ENCODE measurements at regions not wholly inside any gene's neighbourhood (a gene's known extent, or its start where the extent isn't known, plus 50 kb on each side); places are given as distances from the start of the nearest gene placed in this dataset.

- no peak for DNase-seq
Observed at GRCh38 chr19:31955061-31955460, 390.3 kb upstream of the ZNF507 start.

DNA sequence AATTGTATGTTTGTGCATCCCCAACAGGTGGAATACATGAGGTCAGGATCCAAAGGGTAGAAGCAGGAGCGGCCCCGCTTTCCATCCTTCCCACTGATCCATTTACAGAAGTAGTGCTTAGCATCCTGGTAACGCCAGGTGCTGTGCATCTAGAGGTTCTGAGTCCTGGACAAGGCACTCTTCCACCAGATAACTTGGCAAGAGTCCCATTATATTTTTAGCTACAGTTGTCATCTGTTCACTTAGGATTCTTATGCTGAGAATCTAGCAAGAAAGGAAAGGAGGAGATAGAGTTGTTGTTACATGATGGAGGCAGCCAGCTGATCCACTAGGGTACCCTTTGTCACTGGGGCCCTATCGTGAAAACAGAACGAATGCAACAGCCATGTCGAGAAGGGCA is 389.5 kb upstream of the ZNF507 start:
- DNase-seq, result no peak

DNA sequence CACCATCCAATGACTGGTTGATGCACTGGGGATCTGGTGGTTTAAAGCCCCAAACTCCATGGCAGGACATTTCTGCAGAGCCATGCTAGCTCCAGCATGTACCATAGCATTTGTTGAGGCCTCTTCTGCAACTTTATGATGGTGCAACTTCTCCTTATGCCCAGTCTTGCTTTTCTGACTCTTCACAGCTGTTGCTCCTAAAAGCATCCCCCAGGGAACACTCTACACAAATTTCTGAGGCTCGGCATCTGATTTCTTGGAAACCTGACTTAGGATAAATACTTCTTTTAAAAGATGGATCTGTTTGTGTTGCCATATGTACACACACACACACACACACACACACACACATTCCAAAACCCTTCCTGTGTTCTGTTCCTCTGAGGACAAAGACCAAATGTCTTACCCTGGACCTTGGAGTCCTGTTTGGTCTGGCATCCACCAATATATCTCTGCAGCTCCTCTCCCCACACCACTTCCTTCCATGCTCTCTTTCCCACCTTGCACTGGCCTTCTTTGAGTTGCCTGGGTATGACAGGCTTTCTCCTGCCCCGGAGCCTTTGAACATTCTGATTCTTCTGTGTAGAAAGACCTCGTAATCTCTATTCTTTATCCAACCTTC is 388.5 kb upstream of the ZNF507 start:
- DNase-seq, result no peak

DNA sequence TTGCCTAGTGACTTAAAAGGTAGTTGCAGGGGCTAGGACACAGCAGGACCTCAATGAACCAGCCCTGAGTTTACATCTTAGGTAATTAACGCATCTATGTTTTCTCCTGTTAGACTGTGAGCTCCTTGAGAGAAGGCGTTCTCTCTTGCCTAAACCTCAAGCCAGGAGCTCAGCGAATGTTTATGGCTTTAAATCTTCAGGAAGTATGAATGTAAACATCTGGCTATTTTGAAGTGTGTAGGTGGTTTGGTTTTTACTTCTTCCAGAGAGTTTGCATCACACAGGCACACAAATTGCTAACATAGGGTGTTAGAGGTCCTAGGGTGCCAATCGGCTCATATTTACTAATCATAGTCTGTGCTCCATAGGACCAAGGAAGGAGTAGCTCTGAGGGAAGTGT is 387.7 kb upstream of the ZNF507 start:
- DNase-seq, result no peak

DNA sequence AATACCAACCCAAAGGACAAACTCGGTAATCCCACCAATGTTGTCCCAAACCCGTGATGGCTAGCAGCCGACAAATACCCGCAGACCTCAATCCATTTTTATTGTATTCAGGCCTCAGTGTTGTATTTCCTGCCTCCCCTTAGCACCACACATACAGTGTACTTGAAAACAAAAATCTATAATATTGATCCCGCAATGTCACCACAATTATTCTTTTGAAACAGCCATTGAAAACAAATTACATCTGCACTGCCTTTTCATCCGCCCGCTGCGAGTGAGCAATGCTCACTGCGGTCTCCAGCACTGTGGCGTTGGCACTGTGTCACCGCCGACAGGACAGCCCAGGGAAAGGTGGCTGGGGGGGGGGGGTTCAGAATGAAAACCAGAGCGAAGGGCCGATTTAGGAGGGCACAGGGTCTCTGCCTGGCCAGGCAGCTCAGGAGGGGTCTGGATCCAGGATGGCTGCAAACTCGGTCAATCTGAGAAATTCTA is 385.8 kb upstream of the ZNF507 start:
- DNase-seq, result no peak

DNA sequence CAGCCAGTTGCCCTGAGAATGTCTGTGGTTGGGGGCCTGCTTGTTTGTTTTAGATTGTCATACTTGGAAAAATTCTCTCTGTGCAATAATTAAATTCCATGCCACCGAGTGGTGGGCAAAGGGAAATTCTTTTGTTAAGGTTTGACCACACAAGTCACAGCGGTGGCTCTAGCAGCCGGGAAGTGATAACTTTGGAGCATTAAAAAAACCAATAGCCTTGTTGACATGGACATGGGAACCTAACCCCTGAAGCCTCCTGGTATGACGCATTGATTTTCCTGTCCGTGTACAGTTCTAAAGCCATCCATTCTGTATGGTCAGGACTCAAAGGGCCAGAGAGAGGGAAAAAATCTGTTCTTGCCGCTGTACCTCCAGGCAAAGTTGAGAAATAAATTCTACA is 384.9 kb upstream of the ZNF507 start:
- DNase-seq, result no peak

DNA sequence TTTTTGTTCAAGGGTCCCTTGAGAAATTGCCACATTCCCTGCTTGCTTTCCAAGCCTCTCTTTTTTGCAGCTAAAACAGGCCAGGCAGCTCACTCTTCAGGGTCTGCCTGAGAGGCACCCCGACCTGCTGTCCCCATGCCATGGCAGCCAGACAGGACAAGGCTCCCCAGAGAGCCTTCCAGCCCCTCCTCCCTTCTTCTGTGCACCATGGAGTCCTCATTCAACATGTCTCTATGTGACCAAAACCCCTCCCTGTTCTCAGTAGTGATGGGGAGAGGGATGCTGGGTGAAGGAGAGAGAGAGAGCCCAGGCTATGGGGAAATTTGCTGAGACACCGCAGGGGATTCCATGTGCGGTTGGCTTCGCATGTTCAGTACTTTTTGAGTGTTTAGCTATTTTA is 384.2 kb upstream of the ZNF507 start:
- no peak for DNase-seq

- no peak for DNase-seq
Observed at GRCh38 chr19:31961667-31962066, 383.7 kb upstream of the ZNF507 start.

DNA sequence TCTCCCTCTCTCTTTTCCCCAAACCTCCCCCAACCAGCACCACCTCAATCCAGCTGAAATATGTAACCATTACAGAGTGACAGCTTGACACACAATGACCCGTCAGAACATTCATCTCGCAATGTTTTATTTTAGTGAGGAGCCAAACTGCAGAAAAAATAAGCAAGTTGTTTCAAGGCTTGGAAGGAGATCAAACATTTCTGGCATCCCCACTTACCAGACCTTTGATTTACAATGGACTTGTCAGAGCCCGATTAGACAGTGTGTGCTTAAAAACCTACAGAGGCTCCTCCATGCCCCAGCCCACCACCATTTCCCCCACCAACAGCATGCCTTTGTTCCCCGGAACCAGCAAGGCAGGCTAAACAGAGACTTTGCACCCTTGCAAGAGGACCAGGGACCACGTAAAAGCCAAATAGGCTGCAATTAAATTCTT is 382.8 kb upstream of the ZNF507 start:
- no peak for DNase-seq

GRCh38 chr19:31963746-31964145 is 381.7 kb upstream of the ZNF507 start:
- no peak for DNase-seq

DNA sequence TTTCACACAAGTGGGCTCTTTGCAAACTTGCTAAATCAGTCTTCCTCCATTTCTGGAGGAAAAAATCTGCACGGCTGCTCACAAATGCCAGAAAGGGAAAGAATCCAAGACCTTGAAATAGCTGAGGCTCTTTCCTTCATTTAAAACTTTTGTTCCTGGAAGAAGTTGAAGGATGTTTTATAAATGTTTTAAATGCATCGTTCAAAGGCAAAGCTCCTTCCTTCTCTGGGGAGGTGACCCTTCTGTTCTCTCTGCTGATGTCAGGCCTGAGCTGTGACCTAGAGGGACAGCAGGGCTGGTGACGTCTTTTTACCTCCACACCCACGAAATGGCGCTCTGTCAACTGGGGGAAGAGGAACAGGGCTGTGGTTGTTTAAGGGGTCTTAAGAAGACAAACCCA is 376.4 kb upstream of the ZNF507 start:
- DNase-seq, result no peak

- DNase-seq, result no peak
Observed at GRCh38 chr19:31970027-31970461, 375.4 kb upstream of the ZNF507 start.

DNA sequence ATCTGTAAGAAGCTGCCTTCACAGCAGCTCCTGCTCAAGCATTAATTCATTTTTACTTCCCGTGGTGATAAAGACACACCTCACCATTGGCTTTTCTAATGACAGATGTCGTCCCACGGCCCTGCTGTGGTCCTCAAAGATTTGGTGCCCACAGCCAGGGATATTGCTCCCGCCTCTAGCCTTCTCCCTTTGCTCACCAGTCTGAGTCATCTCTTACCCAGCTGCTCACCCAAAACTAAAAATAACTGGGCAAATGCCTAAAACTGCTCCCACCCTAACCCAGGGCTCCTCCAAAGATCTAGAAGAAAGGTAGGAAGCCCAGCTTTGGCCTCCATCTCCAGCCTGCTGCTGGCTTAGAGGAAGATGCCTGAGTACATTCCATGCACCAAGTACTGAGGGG is 371.1 kb upstream of the ZNF507 start:
- DNase-seq, result no peak

DNA sequence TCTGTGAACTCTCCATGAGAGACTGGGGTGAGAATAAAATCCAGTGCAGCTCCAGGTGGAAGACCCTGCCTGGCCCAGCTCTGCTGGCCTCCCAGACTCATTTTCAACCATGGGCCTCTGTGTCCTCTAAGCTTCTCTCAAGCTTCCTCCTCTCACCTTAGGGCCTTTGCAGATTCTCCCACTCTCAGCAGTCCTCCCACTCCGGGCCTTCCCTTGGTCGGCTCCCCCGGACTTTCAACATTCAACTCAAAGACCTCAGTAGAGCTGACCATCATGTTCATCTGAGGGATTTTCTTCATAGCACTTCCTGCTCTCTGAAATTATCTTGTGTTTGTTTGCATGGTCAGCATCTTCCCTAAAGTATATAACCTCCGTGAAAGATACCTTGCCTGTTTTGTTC is 370.5 kb upstream of the ZNF507 start:
- DNase-seq, result no peak

DNA sequence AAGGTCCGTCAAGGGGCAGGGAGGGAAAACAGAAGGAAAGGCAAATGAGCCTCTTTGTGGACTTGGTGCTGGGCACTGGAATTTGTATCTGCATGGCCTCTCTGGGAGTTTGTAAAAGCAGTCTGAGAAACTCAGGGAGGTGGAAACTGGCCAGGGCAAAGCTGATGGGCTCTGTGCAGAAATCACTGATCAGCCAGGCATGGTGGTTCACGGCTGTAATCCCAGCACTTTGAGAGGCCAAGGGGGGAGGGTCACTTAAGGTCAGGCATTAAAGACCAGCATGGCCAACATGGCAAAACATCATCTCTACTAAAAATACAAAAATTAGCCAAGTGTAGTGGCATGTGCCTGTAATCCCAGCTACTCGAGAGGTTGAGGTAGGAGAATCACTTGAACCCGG is 369.9 kb upstream of the ZNF507 start:
- no peak for DNase-seq

GRCh38 chr19:31976775-31977536 is 368.5 kb upstream of the ZNF507 start:
- no peak for DNase-seq

DNA sequence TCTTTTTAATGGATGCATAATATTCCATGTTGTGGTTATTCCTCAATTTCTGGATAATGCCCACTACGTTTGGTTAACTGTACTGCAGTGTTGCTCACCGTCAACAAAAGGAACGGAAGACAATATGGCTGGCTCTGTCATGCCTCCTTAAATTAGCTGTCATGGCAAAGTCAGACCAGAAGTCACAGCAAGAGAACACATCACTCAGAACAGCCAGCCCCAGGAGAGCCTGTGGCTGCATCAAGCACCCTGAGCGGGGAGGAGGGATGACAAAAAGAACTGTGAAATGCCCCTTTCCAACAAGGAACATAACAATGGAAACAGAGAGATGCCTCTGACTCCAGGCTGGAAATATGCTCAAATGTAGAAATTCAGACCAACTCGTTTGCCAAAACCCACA is 366.0 kb upstream of the ZNF507 start:
- no peak for DNase-seq

DNA sequence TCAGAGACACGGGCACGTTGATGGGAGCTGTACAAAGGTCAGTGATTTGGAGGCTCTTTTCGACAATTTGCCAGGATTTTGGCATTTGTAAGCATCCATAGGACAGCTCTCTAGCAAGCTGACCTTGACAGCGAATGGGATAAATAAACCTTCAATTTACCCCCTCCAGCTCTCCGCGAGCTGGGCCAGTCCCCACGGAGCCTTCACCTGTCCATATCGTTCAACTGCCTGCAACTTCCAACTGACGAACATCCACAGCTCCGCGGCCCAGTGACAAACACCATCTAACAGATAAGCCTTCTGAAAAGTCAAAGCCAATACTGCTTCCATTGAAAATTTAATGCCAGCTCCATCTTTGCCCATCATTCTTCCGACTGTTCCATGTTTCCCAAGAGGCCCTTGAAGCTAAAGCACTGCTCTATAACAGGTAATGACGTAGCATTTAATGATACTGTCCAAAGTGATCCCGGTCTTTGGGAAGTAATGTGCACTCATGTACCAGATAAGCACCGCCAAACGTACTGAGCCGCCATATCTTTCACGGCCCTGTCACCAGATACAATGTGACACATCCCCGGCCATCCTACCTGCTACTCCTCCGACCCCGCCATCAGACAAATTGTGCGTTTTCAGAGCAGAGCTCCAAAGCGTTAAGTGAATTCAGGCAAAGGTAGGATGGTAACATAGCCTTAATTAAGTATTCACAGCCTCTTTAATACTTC is 365.3 kb upstream of the ZNF507 start:
- no peak for DNase-seq

DNA sequence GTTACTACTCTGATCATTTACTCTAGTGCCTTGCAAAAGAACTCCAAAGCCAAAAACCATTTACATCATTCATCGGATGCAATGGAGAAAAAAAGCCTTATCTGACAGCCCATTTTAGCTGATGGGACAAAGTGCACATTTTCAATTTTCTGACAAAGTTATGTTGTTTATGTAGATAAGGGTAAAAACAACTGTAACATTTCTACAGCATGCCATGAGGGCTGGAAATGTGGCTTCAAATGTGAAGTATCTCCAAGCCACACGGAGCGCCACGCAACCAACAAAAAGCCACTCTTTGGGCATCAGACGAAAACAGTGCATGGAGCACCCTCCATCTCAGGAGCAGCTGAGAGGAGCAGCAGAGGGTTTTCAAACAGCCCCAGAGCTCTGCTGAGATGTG is 364.6 kb upstream of the ZNF507 start:
- no peak for DNase-seq

GRCh38 chr19:31981545-31981944 is 363.9 kb upstream of the ZNF507 start:
- DNase-seq, result no peak

DNA sequence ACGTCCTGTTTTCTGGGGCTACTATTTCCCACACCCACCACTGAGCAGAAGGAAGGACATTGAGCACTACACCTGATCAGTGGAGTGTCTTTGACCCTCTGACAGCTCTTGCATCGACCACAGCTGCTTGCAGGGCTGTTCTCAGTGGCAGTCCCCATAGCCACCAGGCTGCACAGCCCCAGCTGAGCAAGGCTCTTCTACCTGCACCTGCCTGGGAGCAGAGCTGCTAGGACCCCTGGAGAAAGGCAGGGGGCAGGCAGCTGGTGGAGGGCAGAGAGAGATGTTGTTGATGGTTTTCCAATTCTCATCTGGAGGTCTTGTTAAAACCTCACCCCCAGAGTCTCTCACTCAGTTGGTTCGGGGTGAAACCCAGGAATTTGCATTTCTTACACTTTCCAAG is 361.8 kb upstream of the ZNF507 start:
- no peak for DNase-seq

DNA sequence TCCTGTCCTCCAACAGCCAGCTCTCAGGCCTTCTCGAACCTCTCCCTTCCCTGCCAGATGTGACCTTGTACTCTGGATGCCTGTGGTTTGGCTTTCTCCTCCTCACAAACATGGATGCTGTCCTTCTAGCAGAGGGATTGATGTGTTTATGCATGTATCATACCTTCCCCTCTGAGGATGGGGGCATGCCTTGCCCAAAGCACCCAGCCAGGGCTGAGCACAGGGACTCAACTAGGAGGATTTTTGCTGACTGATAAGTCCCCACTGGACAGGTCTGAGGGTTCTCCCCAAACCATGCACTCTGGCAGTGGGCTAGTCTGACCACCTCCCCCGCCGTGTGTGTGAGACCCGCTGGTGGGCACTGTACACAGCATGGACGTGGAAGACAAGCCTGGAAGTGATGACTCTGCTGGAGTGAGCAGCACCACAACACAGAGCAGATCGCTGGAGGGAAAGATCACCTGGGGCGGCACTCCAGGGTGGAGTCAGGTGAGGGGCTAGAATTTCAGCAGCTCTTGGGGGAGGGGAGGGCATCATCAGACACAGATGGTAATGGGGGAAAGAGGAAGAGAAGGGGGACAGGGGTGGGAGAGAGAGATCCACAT is 360.3 kb upstream of the ZNF507 start:
- DNase-seq, result no peak

GRCh38 chr19:31986951-31987350 is 358.5 kb upstream of the ZNF507 start:
- DNase-seq, result no peak
